Neutrophil (primary cell): ENCODE measurements at regions not wholly inside any gene's neighbourhood (a gene's known extent, or its start where the extent isn't known, plus 50 kb on each side); places are given as distances from the start of the nearest gene placed in this dataset.

Source experiments
- H3K27ac ChIP-seq: fragments of 200-600 bp; sonication (generic); 2 replicates; pipeline ENCODE4 v1.5.1; 2016; ENCODE audit warnings: mild to moderate bottlenecking, moderate library complexity
- H3K27me3 ChIP-seq: fragments of 200-600 bp; sonication (generic); 2 replicates; pipeline ENCODE4 v1.6.0; 2016; ENCODE audit warnings: mild to moderate bottlenecking
- H3K36me3 ChIP-seq: fragments of 200-600 bp; sonication (generic); 2 replicates; pipeline ENCODE4 v1.5.1; 2017
- H3K4me1 ChIP-seq, 2 experiments: fragments of 200-600 bp in 1 of 2; sonication (generic) in 1 of 2; 1 replicate in 1 of 2; 2 replicates in 1 of 2; pipeline versions ENCODE4 v1.5.1 to v1.6.1; 2013 to 2016; ENCODE audit warnings: low read depth in 1 of 2, low read length in 1 of 2, mild to moderate bottlenecking in 1 of 2, moderate library complexity in 1 of 2; ENCODE audit not compliant: control insufficient read depth in 1 of 2, insufficient read depth in 1 of 2
- H3K4me3 ChIP-seq, 2 experiments: fragments of 200-600 bp in 1 of 2; sonication (generic) in 1 of 2; 1 replicate in 1 of 2; 2 replicates in 1 of 2; pipeline ENCODE4 v1.5.1; 2013 to 2016; ENCODE audit warnings: low read depth in 1 of 2, low read length in 1 of 2, mild to moderate bottlenecking in 1 of 2, moderate library complexity in 1 of 2
- H3K9me3 ChIP-seq: fragments of 200-600 bp; sonication (generic); 2 replicates; pipeline ENCODE4 v1.5.1; 2016
- CTCF ChIP-seq: fragments of 200-600 bp; sonication (generic); IDR thresholded peaks from 2 replicates; pipeline ENCODE4 v1.5.1; 2016; ENCODE audit warnings: antibody characterized with exemption

DNA sequence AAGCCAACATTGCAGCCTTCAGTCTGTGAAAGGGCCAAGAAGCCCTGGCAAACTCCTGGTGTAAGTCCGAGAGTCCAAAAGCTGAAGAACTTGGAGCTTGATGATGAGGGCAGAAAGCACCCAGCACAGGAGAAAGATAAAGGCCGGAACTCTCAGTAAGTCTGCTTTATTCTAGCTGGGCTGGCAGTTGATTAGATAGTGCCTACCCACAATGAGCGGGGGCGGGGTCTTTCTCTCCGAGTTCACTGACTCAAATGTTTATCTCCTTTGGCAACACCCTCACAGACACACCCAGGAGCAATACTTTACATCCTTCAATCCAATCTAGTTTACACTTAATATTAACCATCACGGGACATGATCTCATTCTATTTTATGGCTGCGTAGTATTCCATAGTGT lies 1317.1 kb downstream of the SLITRK1 start:
- H3K27me3 ChIP-seq = no peaks in the 10 kb centered on the region
- H3K4me1 ChIP-seq = no peaks in the 10 kb centered on the region
- no peaks in the 10 kb centered on the region for H3K9me3 ChIP-seq
- no peak overlapping the region for H3K4me3 ChIP-seq
- no peaks in the 10 kb centered on the region for H3K36me3 ChIP-seq
- H3K27ac ChIP-seq = no peak overlapping the region
- no peak for TF ChIP-seq CTCF

DNA sequence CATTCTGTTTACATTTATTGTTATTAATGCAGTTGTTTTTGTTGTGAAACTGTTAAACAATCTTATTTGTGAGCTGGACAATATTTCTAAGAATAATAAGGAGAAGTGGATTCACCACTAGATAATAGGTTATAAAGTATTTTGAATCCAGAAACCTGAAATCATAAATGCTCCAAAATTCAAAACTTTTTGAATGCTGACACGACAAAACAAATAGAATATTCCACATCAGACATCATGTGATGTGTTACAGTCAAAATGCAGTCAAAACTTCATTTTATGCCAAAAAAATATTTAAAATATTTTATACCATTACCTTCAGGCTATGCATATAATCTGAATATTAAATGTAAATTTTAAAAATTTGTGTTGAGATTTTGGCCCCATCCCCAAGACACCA lies 1321.4 kb downstream of the SLITRK1 start:
- H3K4me1 ChIP-seq = no peaks in the 10 kb centered on the region
- no peaks in the 10 kb centered on the region for H3K36me3 ChIP-seq
- no peaks in the 10 kb centered on the region for H3K27me3 ChIP-seq
- H3K9me3 ChIP-seq = no peaks in the 10 kb centered on the region
- H3K4me3 ChIP-seq = no peak overlapping the region
- H3K27ac ChIP-seq = no peak overlapping the region
- TF ChIP-seq CTCF = no peak

DNA sequence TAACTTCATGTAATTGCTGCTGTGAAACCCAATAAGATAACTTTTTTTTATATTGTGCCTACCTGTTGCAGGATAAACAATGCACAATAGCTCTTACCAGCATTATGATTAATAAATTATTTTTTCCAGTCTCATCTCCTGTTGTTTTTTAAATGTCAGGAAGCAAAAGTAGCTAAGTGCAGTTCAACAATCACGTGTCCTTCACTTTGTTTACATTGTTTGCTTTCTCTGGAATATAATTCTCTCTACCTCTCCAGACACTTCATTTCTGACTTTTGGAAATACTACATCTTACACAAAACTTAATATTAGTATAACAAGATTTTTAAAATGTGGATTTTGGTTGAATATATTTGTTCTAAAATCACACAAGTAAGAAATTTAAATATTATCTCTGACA lies 1359.4 kb downstream of the SLITRK1 start:
- no peaks in the 10 kb centered on the region for H3K36me3 ChIP-seq
- no peak overlapping the region for H3K4me3 ChIP-seq
- no peaks in the 10 kb centered on the region for H3K27me3 ChIP-seq
- H3K9me3 ChIP-seq = no peaks in the 10 kb centered on the region
- no peak overlapping the region for H3K27ac ChIP-seq
- TF ChIP-seq CTCF = no peak
- H3K4me1 ChIP-seq = no peaks in the 10 kb centered on the region

DNA sequence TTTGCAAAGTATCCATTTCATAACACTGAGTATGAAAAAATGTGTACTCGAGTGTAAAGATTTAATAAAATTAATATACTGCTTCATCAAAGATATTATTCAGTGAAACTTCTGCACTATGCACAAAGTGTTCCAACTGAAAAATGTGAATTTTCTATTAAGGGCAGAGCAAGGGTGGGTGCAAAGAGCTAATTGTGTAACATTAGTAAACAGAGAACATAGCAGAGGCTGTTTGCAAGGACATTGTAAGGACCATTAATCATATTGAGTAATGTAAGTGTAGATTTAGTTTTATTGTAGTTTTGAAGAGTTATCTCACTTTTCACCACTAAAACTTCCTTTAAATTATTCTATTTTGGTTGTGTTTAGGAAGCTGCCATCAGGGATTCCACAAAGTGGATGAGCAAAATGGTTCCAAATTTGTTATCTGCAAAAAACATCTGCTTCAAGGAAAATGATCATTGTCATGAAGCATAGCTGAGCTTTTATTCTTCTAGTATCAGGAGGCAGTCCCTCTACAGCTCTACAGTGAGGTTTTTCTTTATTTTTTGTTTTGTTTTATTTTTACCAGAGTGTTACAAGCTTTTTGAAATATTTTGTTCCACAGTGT lies 1375.4 kb downstream of the SLITRK1 start:
- H3K4me3 ChIP-seq = no peak overlapping the region
- no peak for TF ChIP-seq CTCF
- no peaks in the 10 kb centered on the region for H3K27me3 ChIP-seq
- no peaks in the 10 kb centered on the region for H3K36me3 ChIP-seq
- H3K9me3 ChIP-seq = no peaks in the 10 kb centered on the region
- H3K4me1 ChIP-seq = no peaks in the 10 kb centered on the region
- no peak overlapping the region for H3K27ac ChIP-seq

DNA sequence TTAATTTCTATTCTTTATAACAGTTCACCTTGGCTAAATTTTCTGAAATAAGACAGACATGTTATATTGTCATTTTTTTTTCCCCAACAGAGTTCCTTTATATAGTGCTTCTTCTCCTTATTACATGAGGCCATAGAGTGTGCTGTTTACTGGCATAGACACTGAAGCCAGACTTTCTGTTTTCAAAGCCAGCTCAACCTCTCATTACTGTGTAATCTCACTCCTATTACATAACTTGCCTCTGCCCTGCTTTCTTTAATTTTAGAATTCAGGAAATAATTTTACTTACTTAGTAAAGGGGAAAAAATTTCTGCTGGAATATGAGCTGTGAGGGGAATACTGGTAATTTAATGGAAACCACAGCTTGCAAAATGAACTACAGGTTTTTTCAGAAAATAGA lies 1380.4 kb downstream of the SLITRK1 start:
- Histone ChIP-seq H3K9me3 (no peaks in the 10 kb centered on the region), H3K4me3 (no peak overlapping the region), H3K4me1 (no peaks in the 10 kb centered on the region), H3K36me3 (no peaks in the 10 kb centered on the region), H3K27me3 (no peaks in the 10 kb centered on the region), H3K27ac (no peak overlapping the region)
- no peak for TF ChIP-seq CTCF

DNA sequence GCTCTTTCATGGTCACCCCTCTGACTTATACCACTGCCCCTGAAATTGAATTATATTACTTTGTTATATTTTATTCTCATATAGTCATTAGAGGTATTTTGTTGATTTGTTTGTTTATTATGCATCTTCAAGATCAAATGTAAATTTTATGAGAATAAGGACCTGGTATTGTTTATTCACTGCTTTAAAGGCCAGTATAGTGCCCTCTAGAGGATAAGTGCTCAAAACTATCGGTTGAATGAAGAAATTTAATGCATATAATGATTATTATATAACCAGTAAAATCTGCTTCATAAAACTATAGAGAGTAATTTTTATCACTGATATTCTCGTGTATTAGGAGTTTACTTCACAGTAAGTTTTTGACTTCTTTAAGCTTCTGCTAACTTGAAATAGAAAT lies 1401.9 kb downstream of the SLITRK1 start:
- no peak for TF ChIP-seq CTCF
- H3K9me3 ChIP-seq = no peaks in the 10 kb centered on the region
- H3K36me3 ChIP-seq = no peaks in the 10 kb centered on the region
- H3K27ac ChIP-seq = no peak overlapping the region
- H3K4me1 ChIP-seq = no peaks in the 10 kb centered on the region
- no peak overlapping the region for H3K4me3 ChIP-seq
- no peaks in the 10 kb centered on the region for H3K27me3 ChIP-seq
